Naive thymus-derived CD4-positive, alpha-beta T cell (primary cell): ENCODE measurements at regions not wholly inside any gene's neighbourhood (a gene's known extent, or its start where the extent isn't known, plus 50 kb on each side); places are given as distances from the start of the nearest gene placed in this dataset.

Source experiments
- ATAC-seq: fragments of 150-1000 bp; cut with Tn5 transposase; 2 replicates; pipeline ENCODE4 v1.10.0; 2021; ENCODE audit warnings: mild to moderate bottlenecking, moderate library complexity
- CTCF ChIA-PET: fragments of 350-600 bp; sonication (Branson Sonifier 250); formaldehyde crosslinking; loops from one replicate; lab custom pipeline; 2021; ENCODE audit warnings: antibody characterized with exemption; lab: Charles Lee
- POLR2A ChIA-PET: fragments of 350-600 bp; sonication (Branson Sonifier 250); formaldehyde crosslinking; loops from one replicate; lab custom pipeline; 2021; ENCODE audit warnings: antibody characterized with exemption, inconsistent platforms; lab: Charles Lee
- DNase-seq, 9 donors: peaks; one replicate each; pipeline versions ENCODE4 v3.0.0 to v3.0.0-alpha.2; 2020 to 2022; ENCODE audit warnings: mixed read lengths in 1 of 9
- H3K27ac ChIP-seq: one replicate; pipeline ENCODE4 v1.7.0; 2013; ENCODE audit warnings: mild to moderate bottlenecking, low read depth, low read length, moderate library complexity
- H3K27me3 ChIP-seq, 2 donors: one replicate each; pipeline ENCODE4 v1.7.0; 2013; ENCODE audit warnings: low read length in 2 of 2, mild to moderate bottlenecking in 2 of 2, moderate library complexity in 2 of 2; ENCODE audit not compliant: control insufficient read depth in 2 of 2, insufficient read depth in 2 of 2
- H3K36me3 ChIP-seq, 3 experiments: 1 replicate in 2 of 3; 2 replicates in 1 of 3; pipeline ENCODE4 v1.7.0; 2013; ENCODE audit warnings: low read length in 3 of 3, mild to moderate bottlenecking in 3 of 3, moderate library complexity in 1 of 3; ENCODE audit not compliant: insufficient read depth in 3 of 3, control insufficient read depth in 2 of 3
- H3K4me1 ChIP-seq, 2 donors: one replicate each; pipeline ENCODE4 v1.7.0; 2013; ENCODE audit warnings: low read length in 2 of 2, mild to moderate bottlenecking in 2 of 2, moderate library complexity in 1 of 2; ENCODE audit not compliant: control insufficient read depth in 2 of 2, insufficient read depth in 2 of 2
- H3K4me3 ChIP-seq: 2 replicates; pipeline ENCODE4 v1.7.0; 2013; ENCODE audit warnings: mild to moderate bottlenecking, low read length
- H3K9me3 ChIP-seq, 3 experiments: 1 replicate in 2 of 3; 2 replicates in 1 of 3; pipeline ENCODE4 v1.7.0; 2013; ENCODE audit warnings: low read length in 3 of 3; ENCODE audit not compliant: control insufficient read depth in 2 of 3
- H3K27ac Mint-ChIP-seq, 9 donors: one replicate each; pipeline ENCODE4 v1.8.0; 2020 to 2022; ENCODE audit warnings: mixed read lengths in 9 of 9, mild to moderate bottlenecking in 8 of 9, moderate library complexity in 5 of 9, inconsistent platforms in 2 of 9
- H3K27me3 Mint-ChIP-seq, 5 donors: one replicate each; pipeline ENCODE4 v1.8.0; 2021 to 2022; ENCODE audit warnings: mixed read lengths in 5 of 5, mild to moderate bottlenecking in 1 of 5
- H3K36me3 Mint-ChIP-seq, 5 donors: one replicate each; pipeline ENCODE4 v1.8.0; 2020 to 2022; ENCODE audit warnings: mixed read lengths in 5 of 5, mild to moderate bottlenecking in 3 of 5, inconsistent platforms in 1 of 5
- H3K4me1 Mint-ChIP-seq, 7 donors: one replicate each; pipeline ENCODE4 v1.8.0; 2020 to 2022; ENCODE audit warnings: mixed read lengths in 7 of 7, mild to moderate bottlenecking in 3 of 7, inconsistent platforms in 1 of 7
- H3K4me3 Mint-ChIP-seq, 10 donors: one replicate each; pipeline ENCODE4 v1.8.0; 2020 to 2022; ENCODE audit warnings: mild to moderate bottlenecking in 10 of 10, mixed read lengths in 10 of 10, moderate library complexity in 6 of 10, inconsistent platforms in 2 of 10
- H3K9me3 Mint-ChIP-seq, 11 donors: one replicate each; pipeline ENCODE4 v1.8.0; 2020 to 2022; ENCODE audit warnings: mixed read lengths in 11 of 11, mild to moderate bottlenecking in 4 of 11, inconsistent platforms in 1 of 11, moderate library complexity in 1 of 11
- intact Hi-C, 2 donors: fragments of 100-400 bp; cut with micrococcal nuclease; formaldehyde crosslinking; loops; one replicate each; pipeline ENCODE4 v1.15.1; 2023

- no peak overlapping the region for H3K4me3 Mint-ChIP-seq
- H3K4me3 ChIP-seq = no peak overlapping the region
- peaks cover 0 to 1% (median 0%) of the 10 kb centered on the region in 5 donors for H3K36me3 Mint-ChIP-seq
- ATAC-seq (no peak), DNase-seq (no peak)
- no peaks in the 10 kb centered on the region for H3K27me3 ChIP-seq
- H3K27ac ChIP-seq = no peak overlapping the region
- POLR2A ChIA-PET = no interaction called here
- H3K27ac Mint-ChIP-seq = no peak overlapping the region
- intact Hi-C loops = no loop called here
- H3K4me1 ChIP-seq = no peaks in the 10 kb centered on the region
- H3K27me3 Mint-ChIP-seq = peaks cover 0 to 17% (median 6%) of the 10 kb centered on the region in 5 donors
- CTCF ChIA-PET = no interaction called here
- no peaks in the 10 kb centered on the region for H3K36me3 ChIP-seq
- H3K9me3 ChIP-seq = no peaks in the 10 kb centered on the region
- H3K9me3 Mint-ChIP-seq = peaks cover 0 to 5% (median 0%) of the 10 kb centered on the region in 11 donors
- H3K4me1 Mint-ChIP-seq = no peaks in the 10 kb centered on the region
These were observed 284.4 kb downstream of the LMO7 start for GRCh38 chr13:75920536-75920935.

GRCh38 chr13:75919660-75920199 lies 283.6 kb downstream of the LMO7 start:
- Mint-ChIP-seq H3K9me3 (peaks cover 0 to 5% (median 0%) of the 10 kb centered on the region in 11 donors), H3K4me3 (no peak overlapping the region), H3K4me1 (no peaks in the 10 kb centered on the region), H3K27ac (no peak overlapping the region), H3K27me3 (peaks cover 0 to 17% (median 4%) of the 10 kb centered on the region in 5 donors), H3K36me3 (peaks cover 0 to 1% (median 0%) of the 10 kb centered on the region in 5 donors)
- H3K36me3 ChIP-seq = no peaks in the 10 kb centered on the region
- POLR2A ChIA-PET = no interaction called here
- intact Hi-C loops = no loop called here
- no peak for ATAC-seq
- no peaks in the 10 kb centered on the region for H3K27me3 ChIP-seq
- H3K9me3 ChIP-seq = no peaks in the 10 kb centered on the region
- H3K27ac ChIP-seq = no peak overlapping the region
- DNase-seq = no peak
- H3K4me3 ChIP-seq = no peak overlapping the region
- no peaks in the 10 kb centered on the region for H3K4me1 ChIP-seq
- CTCF ChIA-PET = no interaction called here

GRCh38 chr13:75915066-75915465 lies 278.9 kb downstream of the LMO7 start:
- Mint-ChIP-seq H3K9me3 (peaks cover 0 to 5% (median 0%) of the 10 kb centered on the region in 11 donors), H3K27ac (no peak overlapping the region), H3K36me3 (peaks cover 0 to 1% (median 0%) of the 10 kb centered on the region in 5 donors), H3K4me3 (no peak overlapping the region), H3K4me1 (no peaks in the 10 kb centered on the region), H3K27me3 (peaks cover 0 to 5% (median 0%) of the 10 kb centered on the region in 5 donors)
- no peak overlapping the region for H3K27ac ChIP-seq
- POLR2A ChIA-PET = no interaction called here
- CTCF ChIA-PET = no interaction called here
- no peaks in the 10 kb centered on the region for H3K36me3 ChIP-seq
- no peak for ATAC-seq
- no peak for DNase-seq
- H3K9me3 ChIP-seq = no peaks in the 10 kb centered on the region
- intact Hi-C loops = no loop called here
- no peaks in the 10 kb centered on the region for H3K4me1 ChIP-seq
- no peaks in the 10 kb centered on the region for H3K27me3 ChIP-seq
- no peak overlapping the region for H3K4me3 ChIP-seq

GRCh38 chr13:75913925-75914324 lies 277.8 kb downstream of the LMO7 start:
- no peaks in the 10 kb centered on the region for H3K36me3 ChIP-seq
- H3K4me3 Mint-ChIP-seq = no peak overlapping the region
- H3K4me1 Mint-ChIP-seq = no peaks in the 10 kb centered on the region
- H3K36me3 Mint-ChIP-seq = no peaks in the 10 kb centered on the region
- no peaks in the 10 kb centered on the region for H3K27me3 ChIP-seq
- no peaks in the 10 kb centered on the region for H3K9me3 ChIP-seq
- no peaks in the 10 kb centered on the region for H3K9me3 Mint-ChIP-seq
- intact Hi-C loops = no loop called here
- CTCF ChIA-PET = no interaction called here
- no peak for ATAC-seq
- no peak overlapping the region for H3K27ac ChIP-seq
- H3K27ac Mint-ChIP-seq = no peak overlapping the region
- H3K4me1 ChIP-seq = no peaks in the 10 kb centered on the region
- no peak overlapping the region for H3K4me3 ChIP-seq
- no peak for DNase-seq
- peaks cover 0 to 5% (median 0%) of the 10 kb centered on the region in 5 donors for H3K27me3 Mint-ChIP-seq
- POLR2A ChIA-PET = no interaction called here

GRCh38 chr13:75910591-75910990 lies 274.5 kb downstream of the LMO7 start:
- H3K27ac ChIP-seq = no peak overlapping the region
- intact Hi-C loops = no loop called here
- ATAC-seq (no peak), DNase-seq (no peak)
- H3K27me3 ChIP-seq = no peaks in the 10 kb centered on the region
- H3K9me3 Mint-ChIP-seq = no peaks in the 10 kb centered on the region
- ChIA-PET POLR2A (no interaction called here), CTCF (no interaction called here)
- H3K27me3 Mint-ChIP-seq = peaks cover 2 to 12% (median 5%) of the 10 kb centered on the region in 5 donors
- no peak overlapping the region for H3K4me3 ChIP-seq
- no peak overlapping the region for H3K4me3 Mint-ChIP-seq
- no peaks in the 10 kb centered on the region for H3K4me1 Mint-ChIP-seq
- H3K36me3 Mint-ChIP-seq = no peaks in the 10 kb centered on the region
- H3K9me3 ChIP-seq = no peaks in the 10 kb centered on the region
- H3K27ac Mint-ChIP-seq = no peak overlapping the region
- H3K36me3 ChIP-seq = no peaks in the 10 kb centered on the region
- H3K4me1 ChIP-seq = no peaks in the 10 kb centered on the region
